ENCODE measurements at regions not wholly inside any gene's neighbourhood (a gene's known extent, or its start where the extent isn't known, plus 50 kb on each side); places are given as distances from the start of the nearest gene placed in this dataset.

GRCh38 chr9:129553277-129553676, 67.6 kb downstream of the C9orf50 start:
- H3K4me1 ChIP-seq (ENCODE audit: control insufficient read depth, extremely low read depth, insufficient read depth, low read length) = peaks cover 3% of the 10 kb centered on the region
- dilution Hi-C loops (cut with MboI; ENCODE audit: extremely low pct_ligation_motif_present, low sequenced_read_pairs) (no loop called here), intact Hi-C loops (cut with micrococcal nuclease) (loop anchor here (5.0 kb wide), 2 partner anchors 44 to 221 kb away; no protein-coding TSS in a partner anchor)
- POLR2A ChIA-PET = no interaction called here
- no peaks in the 10 kb centered on the region for H3K9me1 ChIP-seq (replicated peaks; ENCODE audit: control insufficient read depth, extremely low read depth, insufficient read depth, low read length)
- no peak overlapping the region for H3K9ac ChIP-seq (replicated peaks; ENCODE audit: extremely low read depth, insufficient read depth, low read length)
- H2AFZ ChIP-seq (ENCODE audit: low read depth, low read length) = no peak overlapping the region
- FAIRE-seq (no peak), DNase-seq (ENCODE audit: low read depth, low spot score) (no peak)
- H3K9me3 ChIP-seq (replicated peaks; ENCODE audit: control insufficient read depth, insufficient read depth, low read length) = no peaks in the 10 kb centered on the region
- CTCF ChIA-PET = interaction anchor here (1.3 to 1.5 kb wide), 2 partner anchors 14 to 410 kb away, joined by 3 to 4 read pairs; no protein-coding TSS in a partner anchor
- BruUV-seq (replicated peaks) = no TSS peak
- no peaks in the 10 kb centered on the region for H3K79me2 ChIP-seq (ENCODE audit: control insufficient read depth, insufficient read depth, low read length)
- TF ChIP-seq CTCF (IDR thresholded peaks at IDR 0.05; ENCODE audit: extremely low read depth in 1 of 2, insufficient read depth in 1 of 2, low read depth in 1 of 2, low read length in 2 of 2) = no peak
- no peak for TF ChIP-seq FOS (IDR thresholded peaks at IDR 0.05; ENCODE audit: borderline replicate concordance, insufficient read depth, low read length)
- TF ChIP-seq MYC (IDR thresholded peaks at IDR 0.05; ENCODE audit: low read depth, low read length) = no peak
- no peak for TF ChIP-seq POLR2A (IDR thresholded peaks at IDR 0.05; ENCODE audit: low read depth, low read length)
- no peak for TF ChIP-seq POLR2AphosphoS5 (IDR thresholded peaks at IDR 0.05; ENCODE audit: insufficient read depth, low read depth, low read length)
- no peak for TF ChIP-seq JUN (IDR thresholded peaks at IDR 0.05; ENCODE audit: borderline replicate concordance, insufficient read depth, insufficient read length, low read depth)
- no peak for TF ChIP-seq EZH2 (IDR thresholded peaks at IDR 0.05; ENCODE audit: borderline replicate concordance, low read depth, low read length, severe bottlenecking)
- TF ChIP-seq GATA2 (IDR thresholded peaks at IDR 0.05; ENCODE audit: insufficient read depth, insufficient read length, low read depth, low read length) = no peak
- no peak for TF ChIP-seq MAX (IDR thresholded peaks at IDR 0.05; ENCODE audit: insufficient read depth, insufficient read length)
- no peak overlapping the region for H3K4me3 ChIP-seq (replicated peaks in 1 of 3; ENCODE audit: insufficient read depth in 1 of 3, low read depth in 1 of 3, low read length in 3 of 3)
- H3K27me3 ChIP-seq (ENCODE audit: control insufficient read depth in 2 of 2, insufficient read depth in 2 of 2, low read length in 2 of 2) = peaks cover 0 to 3% of the 10 kb centered on the region in 2 experiments
- H3K36me3 ChIP-seq (ENCODE audit: control insufficient read depth in 2 of 2, extremely low read depth in 1 of 2, insufficient read depth in 2 of 2, low read length in 2 of 2) = no peaks in the 10 kb centered on the region
- no peaks in the 10 kb centered on the region for H4K20me1 ChIP-seq (replicated peaks; ENCODE audit: control insufficient read depth, extremely low read depth, insufficient read depth, low read length)
- no peak overlapping the region for H3K4me2 ChIP-seq (ENCODE audit: insufficient read depth, low read length)
- H3K27ac ChIP-seq (ENCODE audit: insufficient read depth, low read depth, low read length) = no peak overlapping the region

Data from endothelial cell of umbilical vein (primary cell).